Osteocyte (in vitro differentiated cells): ENCODE measurements at regions not wholly inside any gene's neighbourhood (a gene's known extent, or its start where the extent isn't known, plus 50 kb on each side); places are given as distances from the start of the nearest gene placed in this dataset.

Source experiments
- DNase-seq: peaks from one replicate; pipeline ENCODE4 v3.0.0; 2021; ENCODE audit warnings: mixed read lengths; ENCODE audit not compliant: unreplicated experiment; ENCODE audit errors: extremely low spot score
- H3K27ac Mint-ChIP-seq: one replicate; pipeline ENCODE4 v1.8.0; 2021; ENCODE audit warnings: mild to moderate bottlenecking, mixed read lengths; ENCODE audit not compliant: unreplicated experiment
- H3K27me3 Mint-ChIP-seq: one replicate; pipeline ENCODE4 v1.8.0; 2021; ENCODE audit warnings: mixed read lengths; ENCODE audit not compliant: unreplicated experiment
- H3K36me3 Mint-ChIP-seq: one replicate; pipeline ENCODE4 v1.8.0; 2021; ENCODE audit warnings: mixed read lengths; ENCODE audit not compliant: unreplicated experiment
- H3K4me1 Mint-ChIP-seq: one replicate; pipeline ENCODE4 v1.8.0; 2021; ENCODE audit warnings: mixed read lengths; ENCODE audit not compliant: unreplicated experiment
- H3K4me3 Mint-ChIP-seq: one replicate; pipeline ENCODE4 v1.8.0; 2021; ENCODE audit warnings: mild to moderate bottlenecking, moderate library complexity, mixed read lengths; ENCODE audit not compliant: unreplicated experiment
- H3K9me3 Mint-ChIP-seq: one replicate; pipeline ENCODE4 v1.8.0; 2021; ENCODE audit warnings: mixed read lengths; ENCODE audit not compliant: unreplicated experiment
- CTCF ChIP-seq: fragments of 200-600 bp; sonication (generic); IDR thresholded peaks from 2 replicates; pipeline ENCODE4 v1.5.0; 2021; ENCODE audit warnings: antibody characterized with exemption, mild to moderate bottlenecking, moderate library complexity

DNA sequence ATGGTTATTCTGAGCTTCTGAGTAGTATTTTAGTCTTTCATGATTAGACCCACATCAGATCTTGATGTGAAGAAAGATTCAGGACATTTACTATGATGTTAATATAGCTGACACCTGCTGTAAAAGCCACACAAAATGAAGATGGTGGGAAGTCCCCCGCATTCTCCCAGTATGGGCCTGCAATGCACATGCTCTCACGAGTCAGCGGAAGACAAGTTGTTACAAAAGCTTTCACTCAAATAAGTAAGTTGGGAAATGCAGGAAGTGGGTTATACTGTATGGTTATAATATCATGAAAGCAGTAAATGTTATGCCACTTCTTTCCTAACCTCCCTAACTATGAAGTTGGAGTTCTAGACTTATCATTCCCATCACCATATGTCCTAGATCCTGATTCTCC is 171.9 kb downstream of the KLF5 start:
- Mint-ChIP-seq H3K27ac (no peak overlapping the region), H3K36me3 (no peaks in the 10 kb centered on the region), H3K4me1 (no peaks in the 10 kb centered on the region), H3K4me3 (no peak overlapping the region), H3K27me3 (peaks cover 20% of the 10 kb centered on the region), H3K9me3 (no peaks in the 10 kb centered on the region)
- TF ChIP-seq CTCF: no peak
- DNase-seq: no peak

DNA sequence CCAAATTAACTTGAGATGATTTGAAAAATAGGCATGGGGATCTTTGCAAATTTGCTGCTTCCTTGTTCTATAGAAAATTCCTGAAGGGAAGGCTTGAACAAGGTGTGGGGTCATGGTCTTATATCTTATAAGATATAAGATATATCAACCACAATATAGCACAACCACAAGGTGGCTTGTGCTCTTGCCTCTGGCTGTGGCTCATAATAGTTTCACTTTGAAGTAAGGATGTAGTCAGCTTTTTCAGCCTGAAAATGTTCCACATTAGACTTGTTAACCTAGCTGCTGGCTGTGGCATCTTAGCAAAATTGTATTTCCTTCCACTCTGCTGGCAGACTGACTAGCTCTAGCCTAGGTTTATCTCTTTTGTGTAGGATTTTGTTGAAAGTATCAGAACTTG is 169.7 kb downstream of the KLF5 start:
- peaks cover 13% of the 10 kb centered on the region for H3K27me3 Mint-ChIP-seq

GRCh38 chr13:73225990-73226389 is 167.2 kb downstream of the KLF5 start:
- Mint-ChIP-seq H3K27ac (no peak overlapping the region), H3K9me3 (no peaks in the 10 kb centered on the region), H3K4me3 (no peak overlapping the region), H3K36me3 (no peaks in the 10 kb centered on the region), H3K27me3 (peaks cover 12% of the 10 kb centered on the region), H3K4me1 (no peaks in the 10 kb centered on the region)
- no peak for DNase-seq
- TF ChIP-seq CTCF: no peak

More for the DNA sequence above, 169.7 kb downstream of the KLF5 start:
- no peak overlapping the region for H3K27ac Mint-ChIP-seq
- no peaks in the 10 kb centered on the region for H3K4me1 Mint-ChIP-seq
- H3K4me3 Mint-ChIP-seq: no peak overlapping the region
- TF ChIP-seq CTCF: peak; percentile 20
- H3K9me3 Mint-ChIP-seq: no peaks in the 10 kb centered on the region
- no peaks in the 10 kb centered on the region for H3K36me3 Mint-ChIP-seq
- no peak for DNase-seq

GRCh38 chr13:73224703-73225102 is 165.9 kb downstream of the KLF5 start:
- peaks cover 4% of the 10 kb centered on the region for H3K27me3 Mint-ChIP-seq
- no peak for TF ChIP-seq CTCF
- H3K9me3 Mint-ChIP-seq: no peaks in the 10 kb centered on the region
- no peak overlapping the region for H3K27ac Mint-ChIP-seq
- DNase-seq: no peak
- H3K36me3 Mint-ChIP-seq: no peaks in the 10 kb centered on the region
- no peak overlapping the region for H3K4me3 Mint-ChIP-seq
- no peaks in the 10 kb centered on the region for H3K4me1 Mint-ChIP-seq

DNA sequence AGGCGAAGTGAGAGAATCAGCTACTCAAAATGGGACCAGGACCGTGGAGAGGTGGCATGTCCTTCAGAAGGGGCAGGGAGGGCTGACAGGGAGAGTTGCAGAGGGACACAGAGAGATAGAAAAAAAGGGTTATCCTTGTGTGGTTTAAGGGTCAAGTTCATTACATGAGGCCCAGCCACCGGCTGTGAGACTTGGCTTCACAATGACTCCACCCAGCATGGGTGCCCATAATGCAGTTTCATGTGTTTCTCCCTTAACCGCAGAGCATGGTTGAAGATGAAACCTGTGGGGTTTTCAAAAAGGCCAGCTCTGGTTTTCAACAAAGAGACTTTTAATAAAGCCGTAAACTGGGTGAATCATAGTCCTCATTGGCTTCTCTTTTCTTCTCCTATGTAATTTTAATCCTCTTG is 164.6 kb downstream of the KLF5 start:
- H3K36me3 Mint-ChIP-seq: no peaks in the 10 kb centered on the region
- TF ChIP-seq CTCF: no peak
- no peak for DNase-seq
- H3K27ac Mint-ChIP-seq: no peak overlapping the region
- no peak overlapping the region for H3K4me3 Mint-ChIP-seq
- H3K4me1 Mint-ChIP-seq: no peaks in the 10 kb centered on the region
- peaks cover 4% of the 10 kb centered on the region for H3K27me3 Mint-ChIP-seq
- H3K9me3 Mint-ChIP-seq: no peaks in the 10 kb centered on the region
